ENCODE measurements at regions not wholly inside any gene's neighbourhood (a gene's known extent, or its start where the extent isn't known, plus 50 kb on each side); places are given as distances from the start of the nearest gene placed in this dataset.

GRCh38 chr1:95384567-95384966, 150.6 kb downstream of the RWDD3 start:
- Histone ChIP-seq H2AFZ (ENCODE audit: low read depth, low read length) (no peak overlapping the region), H3K9ac (replicated peaks; ENCODE audit: extremely low read depth, insufficient read depth, low read length) (no peak overlapping the region), H3K9me1 (replicated peaks; ENCODE audit: control insufficient read depth, extremely low read depth, insufficient read depth, low read length) (no peaks in the 10 kb centered on the region), H3K79me2 (ENCODE audit: control insufficient read depth, insufficient read depth, low read length) (no peaks in the 10 kb centered on the region), H3K27ac (ENCODE audit: insufficient read depth, low read depth, low read length) (no peak overlapping the region), H4K20me1 (replicated peaks; ENCODE audit: control insufficient read depth, extremely low read depth, insufficient read depth, low read length) (no peaks in the 10 kb centered on the region), H3K9me3 (replicated peaks; ENCODE audit: control insufficient read depth, insufficient read depth, low read length) (no peaks in the 10 kb centered on the region), H3K4me2 (ENCODE audit: insufficient read depth, low read length) (no peak overlapping the region), H3K4me1 (ENCODE audit: control insufficient read depth, extremely low read depth, insufficient read depth, low read length) (no peaks in the 10 kb centered on the region), H3K36me3 (ENCODE audit: control insufficient read depth in 2 of 2, extremely low read depth in 1 of 2, insufficient read depth in 2 of 2, low read length in 2 of 2) (no peaks in the 10 kb centered on the region), H3K27me3 (ENCODE audit: control insufficient read depth in 2 of 2, insufficient read depth in 2 of 2, low read length in 2 of 2) (no peaks in the 10 kb centered on the region), H3K4me3 (replicated peaks in 1 of 3; ENCODE audit: insufficient read depth in 1 of 3, low read depth in 1 of 3, low read length in 3 of 3) (no peak overlapping the region)
- no peak for FAIRE-seq
- dilution Hi-C loops (cut with MboI; ENCODE audit: extremely low pct_ligation_motif_present, low sequenced_read_pairs) = no loop called here
- CTCF ChIA-PET = no interaction called here
- DNase-seq (ENCODE audit: low read depth, low spot score) = peak; percentile 9
- POLR2A ChIA-PET = no interaction called here
- TF ChIP-seq POLR2AphosphoS5 (IDR thresholded peaks at IDR 0.05; ENCODE audit: insufficient read depth, low read depth, low read length) (no peak), POLR2A (IDR thresholded peaks at IDR 0.05; ENCODE audit: low read depth, low read length) (no peak), EZH2 (IDR thresholded peaks at IDR 0.05; ENCODE audit: borderline replicate concordance, low read depth, low read length, severe bottlenecking) (no peak), FOS (IDR thresholded peaks at IDR 0.05; ENCODE audit: borderline replicate concordance, insufficient read depth, low read length) (no peak), CTCF (IDR thresholded peaks at IDR 0.05; ENCODE audit: extremely low read depth in 1 of 2, insufficient read depth in 1 of 2, low read depth in 1 of 2, low read length in 2 of 2) (no peak), JUN (IDR thresholded peaks at IDR 0.05; ENCODE audit: borderline replicate concordance, insufficient read depth, insufficient read length, low read depth) (no peak)
- no TSS peak for BruUV-seq (replicated peaks)
- intact Hi-C loops (cut with micrococcal nuclease) = no loop called here

GRCh38 chr1:95386371-95386770, 152.4 kb downstream of the RWDD3 start:
- TF ChIP-seq EZH2 (IDR thresholded peaks at IDR 0.05; ENCODE audit: borderline replicate concordance, low read depth, low read length, severe bottlenecking) = no peak
- no peak for TF ChIP-seq GATA2 (IDR thresholded peaks at IDR 0.05; ENCODE audit: insufficient read depth, insufficient read length, low read depth, low read length)
- TF ChIP-seq CTCF (IDR thresholded peaks at IDR 0.05; ENCODE audit: extremely low read depth in 1 of 2, insufficient read depth in 1 of 2, low read depth in 1 of 2, low read length in 2 of 2) = no peak
- TF ChIP-seq MAX (IDR thresholded peaks at IDR 0.05; ENCODE audit: insufficient read depth, insufficient read length) = no peak
- TF ChIP-seq MYC (IDR thresholded peaks at IDR 0.05; ENCODE audit: low read depth, low read length) = no peak
- TF ChIP-seq JUN (IDR thresholded peaks at IDR 0.05; ENCODE audit: borderline replicate concordance, insufficient read depth, insufficient read length, low read depth) = no peak
- TF ChIP-seq POLR2AphosphoS5 (IDR thresholded peaks at IDR 0.05; ENCODE audit: insufficient read depth, low read depth, low read length) = no peak
- TF ChIP-seq FOS (IDR thresholded peaks at IDR 0.05; ENCODE audit: borderline replicate concordance, insufficient read depth, low read length) = no peak
- no peak for TF ChIP-seq POLR2A (IDR thresholded peaks at IDR 0.05; ENCODE audit: low read depth, low read length)

More at GRCh38 chr1:95386371-95386770, 152.4 kb downstream of the RWDD3 start:
- H3K4me3 ChIP-seq (replicated peaks in 1 of 3; ENCODE audit: insufficient read depth in 1 of 3, low read depth in 1 of 3, low read length in 3 of 3) = no peak overlapping the region
- DNase-seq (ENCODE audit: low read depth, low spot score) (no peak), FAIRE-seq (no peak)
- no peaks in the 10 kb centered on the region for H3K4me1 ChIP-seq (ENCODE audit: control insufficient read depth, extremely low read depth, insufficient read depth, low read length)
- no peak overlapping the region for H2AFZ ChIP-seq (ENCODE audit: low read depth, low read length)
- no peaks in the 10 kb centered on the region for H3K9me3 ChIP-seq (replicated peaks; ENCODE audit: control insufficient read depth, insufficient read depth, low read length)
- no peaks in the 10 kb centered on the region for H3K79me2 ChIP-seq (ENCODE audit: control insufficient read depth, insufficient read depth, low read length)
- CTCF ChIA-PET = no interaction called here
- no peaks in the 10 kb centered on the region for H3K36me3 ChIP-seq (ENCODE audit: control insufficient read depth in 2 of 2, extremely low read depth in 1 of 2, insufficient read depth in 2 of 2, low read length in 2 of 2)
- H3K27me3 ChIP-seq (ENCODE audit: control insufficient read depth in 2 of 2, insufficient read depth in 2 of 2, low read length in 2 of 2) = no peaks in the 10 kb centered on the region
- POLR2A ChIA-PET = no interaction called here
- dilution Hi-C loops (cut with MboI; ENCODE audit: extremely low pct_ligation_motif_present, low sequenced_read_pairs) = no loop called here
- H4K20me1 ChIP-seq (replicated peaks; ENCODE audit: control insufficient read depth, extremely low read depth, insufficient read depth, low read length) = no peaks in the 10 kb centered on the region
- intact Hi-C loops (cut with micrococcal nuclease) = no loop called here
- no TSS peak for BruUV-seq (replicated peaks)
- no peak overlapping the region for H3K9ac ChIP-seq (replicated peaks; ENCODE audit: extremely low read depth, insufficient read depth, low read length)
- H3K27ac ChIP-seq (ENCODE audit: insufficient read depth, low read depth, low read length) = no peak overlapping the region
- no peaks in the 10 kb centered on the region for H3K9me1 ChIP-seq (replicated peaks; ENCODE audit: control insufficient read depth, extremely low read depth, insufficient read depth, low read length)
- H3K4me2 ChIP-seq (ENCODE audit: insufficient read depth, low read length) = no peak overlapping the region

All from endothelial cell of umbilical vein (primary cell).